C4-2B (cell line): ENCODE measurements at regions not wholly inside any gene's neighbourhood (a gene's known extent, or its start where the extent isn't known, plus 50 kb on each side); places are given as distances from the start of the nearest gene placed in this dataset.

ENCODE experiments used
- H3K27ac ChIP-seq: fragments of 450-650 bp; 2 replicates; pipeline ENCODE4 v1.5.1; 2017
- CTCF ChIP-seq: fragments of 450-650 bp; conservative IDR thresholded peaks from 2 replicates; pipeline ENCODE4 v1.5.1; 2017; ENCODE audit warnings: mild to moderate bottlenecking
- ZFX ChIP-seq: fragments of 450-650 bp; IDR thresholded peaks from 2 replicates; pipeline ENCODE4 v1.6.1; 2017

GRCh38 chr4:123144616-123145015 lies 222.2 kb upstream of the NUDT6 start:
- H3K27ac ChIP-seq = no peak overlapping the region
- no peak for TF ChIP-seq CTCF
- TF ChIP-seq ZFX = no peak

GRCh38 chr4:123158576-123158975 lies 236.2 kb upstream of the NUDT6 start:
- TF ChIP-seq ZFX = no peak
- TF ChIP-seq CTCF = no peak

GRCh38 chr4:123159479-123159878 lies 237.1 kb upstream of the NUDT6 start:
- H3K27ac ChIP-seq = no peak overlapping the region
- TF ChIP-seq ZFX (no peak), CTCF (no peak)

More at GRCh38 chr4:123158576-123158975, 236.2 kb upstream of the NUDT6 start:
- no peak overlapping the region for H3K27ac ChIP-seq

- no peak overlapping the region for H3K27ac ChIP-seq
- TF ChIP-seq CTCF (no peak), ZFX (no peak)
Observed at GRCh38 chr4:123162859-123163258, 233.7 kb upstream of the SPRY1 start.

- H3K27ac ChIP-seq = no peak overlapping the region
- no peak for TF ChIP-seq ZFX
- TF ChIP-seq CTCF = no peak
Observed at GRCh38 chr4:123163501-123163900, 233.1 kb upstream of the SPRY1 start.

GRCh38 chr4:123166023-123166422 lies 230.6 kb upstream of the SPRY1 start:
- no peak overlapping the region for H3K27ac ChIP-seq
- TF ChIP-seq ZFX (no peak), CTCF (no peak)

GRCh38 chr4:123167931-123168330 lies 228.7 kb upstream of the SPRY1 start:
- TF ChIP-seq CTCF (no peak), ZFX (no peak)
- H3K27ac ChIP-seq = no peak overlapping the region
